ENCODE measurements at regions not wholly inside any gene's neighbourhood (a gene's known extent, or its start where the extent isn't known, plus 50 kb on each side); places are given as distances from the start of the nearest gene placed in this dataset.

- Histone ChIP-seq H3K27me3 (ENCODE audit: insufficient read depth, low read length) (no peaks in the 10 kb centered on the region), H3K4me2 (ENCODE audit: low read length) (peak overlapping the region; percentile 76), H3K27ac (ENCODE audit: low read depth, low read length, poor library complexity, severe bottlenecking) (no peak overlapping the region), H3K36me3 (ENCODE audit: insufficient read depth, low read length) (no peaks in the 10 kb centered on the region), H3K79me2 (ENCODE audit: insufficient read depth, low read length) (no peaks in the 10 kb centered on the region), H3K9ac (ENCODE audit: low read length) (peak overlapping the region; percentile 52), H3K9me3 (ENCODE audit: low read length) (no peaks in the 10 kb centered on the region), H2AFZ (ENCODE audit: low read length) (peak overlapping the region; percentile 92), H3K4me1 (ENCODE audit: insufficient read depth, low read length, severe bottlenecking) (peaks cover 18% of the 10 kb centered on the region), H3K4me3 (ENCODE audit: low read depth, low read length, poor library complexity, severe bottlenecking) (peak overlapping the region; percentile 58), H3K9me2 (ENCODE audit: low read depth, low read length) (no peaks in the 10 kb centered on the region), H3F3A (ENCODE audit: insufficient read depth, low read length) (no peaks in the 10 kb centered on the region), H4K20me1 (ENCODE audit: insufficient read depth, low read length) (no peaks in the 10 kb centered on the region)
- TF ChIP-seq CTCF (IDR thresholded peaks at IDR 0.05; ENCODE audit: low read length) (no peak), EZH2 (IDR thresholded peaks at IDR 0.05; ENCODE audit: borderline replicate concordance, low read length) (no peak)
Measured at GRCh38 chr5:88503041-88503345, 234.3 kb upstream of the TMEM161B start.

- H3K79me2 ChIP-seq (ENCODE audit: insufficient read depth, low read length) = no peaks in the 10 kb centered on the region
- no peaks in the 10 kb centered on the region for H3K9me3 ChIP-seq (ENCODE audit: low read length)
- H3F3A ChIP-seq (ENCODE audit: insufficient read depth, low read length) = no peaks in the 10 kb centered on the region
- no peaks in the 10 kb centered on the region for H4K20me1 ChIP-seq (ENCODE audit: insufficient read depth, low read length)
- TF ChIP-seq CTCF (IDR thresholded peaks at IDR 0.05; ENCODE audit: low read length) (no peak), EZH2 (IDR thresholded peaks at IDR 0.05; ENCODE audit: borderline replicate concordance, low read length) (no peak)
- H3K4me3 ChIP-seq (ENCODE audit: low read depth, low read length, poor library complexity, severe bottlenecking) = peak overlapping the region; percentile 58
- H3K9me2 ChIP-seq (ENCODE audit: low read depth, low read length) = no peaks in the 10 kb centered on the region
- no peak overlapping the region for H3K27ac ChIP-seq (ENCODE audit: low read depth, low read length, poor library complexity, severe bottlenecking)
- no peaks in the 10 kb centered on the region for H3K36me3 ChIP-seq (ENCODE audit: insufficient read depth, low read length)
- H3K4me1 ChIP-seq (ENCODE audit: insufficient read depth, low read length, severe bottlenecking) = peaks cover 18% of the 10 kb centered on the region
- no peaks in the 10 kb centered on the region for H3K27me3 ChIP-seq (ENCODE audit: insufficient read depth, low read length)
- H3K9ac ChIP-seq (ENCODE audit: low read length) = peak overlapping the region; percentile 52
- H3K4me2 ChIP-seq (ENCODE audit: low read length) = peak overlapping the region; percentile 76
- peak overlapping the region; percentile 92 for H2AFZ ChIP-seq (ENCODE audit: low read length)
Measured at GRCh38 chr5:88502179-88503040, 233.8 kb upstream of the TMEM161B start.

- no peaks in the 10 kb centered on the region for H3K27me3 ChIP-seq (ENCODE audit: insufficient read depth, low read length)
- no peaks in the 10 kb centered on the region for H3F3A ChIP-seq (ENCODE audit: insufficient read depth, low read length)
- no peak overlapping the region for H3K4me3 ChIP-seq (ENCODE audit: low read depth, low read length, poor library complexity, severe bottlenecking)
- H3K9ac ChIP-seq (ENCODE audit: low read length) = no peak overlapping the region
- TF ChIP-seq CTCF (IDR thresholded peaks at IDR 0.05; ENCODE audit: low read length) (no peak), EZH2 (IDR thresholded peaks at IDR 0.05; ENCODE audit: borderline replicate concordance, low read length) (no peak)
- no peaks in the 10 kb centered on the region for H3K4me1 ChIP-seq (ENCODE audit: insufficient read depth, low read length, severe bottlenecking)
- no peaks in the 10 kb centered on the region for H3K36me3 ChIP-seq (ENCODE audit: insufficient read depth, low read length)
- H3K4me2 ChIP-seq (ENCODE audit: low read length) = no peak overlapping the region
- no peaks in the 10 kb centered on the region for H3K79me2 ChIP-seq (ENCODE audit: insufficient read depth, low read length)
- no peak overlapping the region for H3K27ac ChIP-seq (ENCODE audit: low read depth, low read length, poor library complexity, severe bottlenecking)
- H4K20me1 ChIP-seq (ENCODE audit: insufficient read depth, low read length) = no peaks in the 10 kb centered on the region
- no peak overlapping the region for H2AFZ ChIP-seq (ENCODE audit: low read length)
- H3K9me2 ChIP-seq (ENCODE audit: low read depth, low read length) = no peaks in the 10 kb centered on the region
- no peaks in the 10 kb centered on the region for H3K9me3 ChIP-seq (ENCODE audit: low read length)
Measured at GRCh38 chr5:88495810-88496209, 227.2 kb upstream of the TMEM161B start.

All from OCI-LY1 (cell line).